GM21576 (cell line): ENCODE measurements at regions not wholly inside any gene's neighbourhood (a gene's known extent, or its start where the extent isn't known, plus 50 kb on each side); places are given as distances from the start of the nearest gene placed in this dataset.
"Not testable (repeated sequence)": the region's sequence is repeated elsewhere in the genome, so short reads cannot be mapped to it uniquely, and the experiment has no call there.

Source experiments
- ATAC-seq: cut with Tn5 transposase; IDR thresholded peaks from one replicate; pipeline ENCODE4 v1.9.1; 2021; ENCODE audit warnings: mild to moderate bottlenecking, moderate library complexity; ENCODE audit not compliant: unreplicated experiment

- ATAC-seq: no peak
Observed at GRCh38 chr9:3773362-3774060, 247.7 kb upstream of the RFX3 start.

DNA sequence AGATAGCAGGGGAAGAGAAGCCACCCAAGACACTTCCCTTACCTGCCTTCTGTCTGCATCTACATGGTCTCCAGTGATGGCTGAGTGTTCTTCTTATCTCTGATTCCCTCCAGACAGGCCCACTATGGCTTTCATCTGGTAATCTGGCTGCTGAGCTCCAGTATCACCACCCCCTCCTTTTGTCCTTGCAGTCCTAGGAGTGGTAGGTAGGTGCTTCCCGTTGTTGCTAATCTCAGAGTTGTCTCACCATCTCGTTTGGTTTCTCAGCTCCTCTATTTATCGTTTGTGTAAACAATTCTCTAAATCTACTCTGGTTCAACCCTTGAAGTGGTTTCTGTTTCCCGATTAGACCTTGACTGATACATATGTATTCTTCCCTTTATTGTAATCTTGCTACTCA lies 243.8 kb upstream of the RFX3 start:
- no peak for ATAC-seq

GRCh38 chr9:3768712-3769457 lies 243.1 kb upstream of the RFX3 start:
- no peak for ATAC-seq

DNA sequence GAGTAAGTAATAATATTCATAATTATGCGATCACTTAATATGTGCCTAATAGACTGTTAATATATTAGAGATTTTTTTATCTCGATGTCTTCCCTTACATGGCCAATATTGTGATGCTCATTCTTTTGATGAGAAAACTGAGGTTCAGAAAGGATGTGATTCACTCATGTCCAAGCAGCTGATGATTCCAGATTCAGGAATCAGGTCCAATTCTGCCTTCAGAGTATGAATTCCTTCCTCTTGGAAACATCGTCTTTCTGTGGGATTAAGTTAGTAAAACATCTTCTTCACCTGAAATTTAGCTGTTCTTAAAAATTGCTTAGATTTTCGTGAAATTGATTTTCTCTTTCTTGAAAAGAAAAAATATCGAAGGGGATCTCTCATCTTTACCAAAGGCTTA lies 242.5 kb upstream of the RFX3 start:
- no peak for ATAC-seq

GRCh38 chr9:3762076-3762475 lies 236.3 kb upstream of the RFX3 start:
- no peak for ATAC-seq

DNA sequence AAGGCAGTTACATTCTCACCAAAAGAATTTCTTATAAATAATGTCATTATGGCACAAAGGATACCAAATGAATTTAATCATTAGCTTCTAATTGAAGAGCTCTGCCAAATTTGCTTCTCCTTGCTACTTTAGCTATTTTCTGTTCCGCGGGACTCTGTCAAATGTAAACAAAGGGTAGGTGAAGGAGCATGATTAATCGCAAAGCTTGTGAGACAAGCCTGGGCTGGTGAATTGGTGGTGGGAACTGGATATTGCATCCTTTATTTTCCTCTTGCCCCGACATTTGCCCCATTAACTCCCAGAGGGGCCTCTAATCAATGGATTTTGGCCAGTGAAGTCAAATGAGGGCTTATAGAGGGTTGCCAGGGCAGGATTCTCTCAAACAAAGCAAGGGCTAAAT lies 234.2 kb upstream of the RFX3 start:
- no peak for ATAC-seq

DNA sequence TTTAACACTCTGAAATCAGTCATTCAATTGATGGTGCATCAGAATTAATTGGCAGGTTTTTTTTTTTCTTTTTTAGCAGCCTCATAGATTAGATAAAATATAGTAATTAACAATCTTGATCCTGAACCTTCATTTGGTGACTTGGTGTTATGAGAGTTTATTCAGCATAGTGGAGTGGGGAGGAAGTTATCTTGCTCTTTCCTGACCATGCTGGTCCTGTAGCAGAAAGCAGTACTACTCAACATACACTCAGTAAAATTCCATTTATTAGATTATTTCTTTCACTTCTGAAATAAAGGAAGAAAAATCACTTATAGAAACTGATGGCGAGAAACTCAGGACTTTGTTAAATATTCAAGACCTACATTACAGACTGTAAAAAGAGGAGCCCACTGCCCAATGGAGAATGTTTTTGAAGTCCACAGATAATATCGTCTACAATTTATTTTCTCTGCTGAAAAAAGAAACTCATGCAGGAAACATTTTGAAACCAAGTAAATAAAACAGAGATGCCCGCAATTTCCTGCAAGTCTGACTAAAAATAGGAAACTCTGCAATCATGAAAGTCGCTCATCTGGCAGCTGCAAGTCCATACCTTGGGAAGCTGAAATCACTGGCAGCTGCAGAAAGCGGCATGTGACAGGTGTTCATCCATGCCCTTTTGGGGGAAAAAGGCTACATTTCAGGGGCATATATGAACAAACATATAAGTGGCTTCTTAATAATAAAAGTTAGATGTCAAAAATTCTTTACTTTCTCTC lies 233.2 kb upstream of the RFX3 start:
- ATAC-seq: no peak

GRCh38 chr9:3756071-3756470 lies 230.3 kb upstream of the RFX3 start:
- no peak for ATAC-seq

DNA sequence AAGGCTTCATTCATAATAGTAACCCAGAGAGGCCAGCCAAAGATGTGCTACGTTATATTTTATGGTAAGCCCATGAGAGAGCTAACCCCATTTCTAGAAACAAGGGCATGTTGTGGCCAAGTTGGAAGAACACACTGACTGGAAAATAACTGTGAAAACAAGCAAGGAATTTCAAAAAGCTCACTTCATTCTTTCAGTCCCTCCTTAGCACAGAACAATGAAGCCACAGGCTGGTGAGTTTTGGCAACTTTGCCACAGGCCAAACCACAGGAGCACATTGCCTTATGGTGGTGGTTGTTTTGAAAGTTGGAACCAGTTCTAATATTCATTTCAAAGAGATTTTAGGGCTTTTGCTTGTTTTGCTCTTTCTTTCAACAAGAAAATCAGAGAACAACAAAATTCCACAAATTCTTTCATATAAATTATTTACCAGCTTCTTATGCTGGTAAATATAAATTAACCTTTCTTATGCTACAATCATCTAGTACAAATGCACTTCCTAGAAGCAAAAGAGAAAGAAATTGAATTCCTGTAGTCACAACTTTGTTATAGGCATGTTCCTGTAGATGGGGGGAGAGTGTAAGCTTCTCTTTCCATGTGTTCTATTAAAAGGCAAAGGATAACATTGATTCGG lies 225.4 kb upstream of the RFX3 start:
- ATAC-seq: no peak

- ATAC-seq: no peak
Observed at GRCh38 chr9:3750321-3750720, 224.5 kb upstream of the RFX3 start.

DNA sequence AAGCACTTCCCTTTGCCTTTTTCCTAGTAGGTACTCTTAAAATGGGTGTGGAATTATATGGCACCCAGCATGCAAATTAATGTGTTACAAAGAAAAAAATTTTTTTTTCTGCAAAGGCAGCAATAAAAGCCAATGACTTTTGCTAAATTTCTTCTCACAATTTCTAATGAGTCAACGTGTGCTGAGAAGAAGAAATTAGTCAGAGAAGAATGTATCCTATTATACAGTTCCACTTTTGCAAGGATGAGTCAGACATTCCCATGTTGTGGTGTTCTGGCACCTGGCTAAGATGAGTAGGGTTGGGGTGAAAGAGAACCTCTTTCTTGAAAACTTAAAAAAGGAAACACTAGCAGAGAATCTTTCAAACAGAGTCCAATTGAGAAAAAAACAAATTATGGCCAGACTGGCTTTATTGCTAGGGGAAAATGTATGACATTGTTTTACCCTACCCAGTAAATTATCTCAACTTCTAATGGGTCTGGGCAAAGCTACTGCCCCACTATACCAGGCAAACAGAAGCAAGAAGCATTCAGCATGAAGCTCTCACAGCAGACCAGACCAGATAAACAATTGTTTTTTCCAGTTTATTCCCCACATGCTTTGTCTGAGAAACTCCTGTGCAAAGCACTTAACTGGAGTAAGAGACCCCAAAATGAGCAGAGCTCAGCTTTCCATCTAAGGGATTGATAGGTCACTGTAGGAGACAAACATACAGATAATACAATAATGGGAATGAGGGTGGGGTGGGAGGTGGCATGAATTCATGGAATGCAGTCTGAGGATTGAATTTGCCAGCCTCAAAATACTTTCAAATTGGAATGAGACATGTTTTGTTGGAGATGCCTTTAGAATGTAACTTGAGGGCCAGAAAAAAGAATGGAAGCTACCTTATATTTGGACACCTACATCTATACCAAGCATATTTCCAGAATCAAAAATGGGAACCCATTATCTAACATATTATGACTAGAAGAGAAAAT lies 220.8 kb upstream of the RFX3 start:
- ATAC-seq: no peak

GRCh38 chr9:3743901-3744413 lies 218.2 kb upstream of the RFX3 start:
- ATAC-seq: no peak

- ATAC-seq: no peak
Observed at GRCh38 chr9:3742586-3742985, 216.8 kb upstream of the RFX3 start.

GRCh38 chr9:3741729-3742128 lies 215.9 kb upstream of the RFX3 start:
- no peak for ATAC-seq

DNA sequence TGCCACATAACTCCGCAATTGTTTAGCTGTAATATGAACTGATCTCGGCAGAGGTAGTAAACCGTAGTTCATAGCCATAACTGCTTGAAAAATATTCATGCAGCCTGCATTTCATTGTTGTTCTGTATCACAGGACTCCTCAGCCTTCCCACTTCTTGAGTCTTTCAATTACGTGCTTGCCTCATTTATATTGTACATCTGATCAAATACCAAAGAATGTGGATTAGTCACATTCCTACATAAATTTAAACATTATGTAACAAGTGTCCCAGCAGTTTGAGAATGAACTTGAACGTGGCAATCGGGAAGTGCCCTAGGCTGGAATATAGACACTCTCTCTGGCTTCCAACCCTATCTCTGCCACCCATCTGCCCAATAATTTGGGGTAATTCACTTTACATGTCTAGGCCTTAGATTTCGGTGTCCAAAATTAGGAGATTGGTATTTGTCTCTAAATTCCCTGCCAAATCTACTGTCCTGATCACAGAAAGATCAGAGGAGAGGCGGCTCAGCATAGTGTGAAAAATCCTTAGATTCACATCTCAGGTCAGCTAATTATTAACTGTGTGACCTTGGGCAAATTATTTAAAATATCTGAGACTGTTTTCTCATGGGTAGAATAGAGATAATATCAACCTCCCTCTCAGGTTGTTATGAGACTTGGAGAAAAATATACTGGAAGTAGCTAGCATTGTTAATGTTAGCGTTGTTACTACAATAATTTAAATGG lies 215.1 kb upstream of the RFX3 start:
- no peak for ATAC-seq

- ATAC-seq: no peak
Observed at GRCh38 chr9:3736161-3736560, 210.4 kb upstream of the RFX3 start.

GRCh38 chr9:3735251-3735650 lies 209.4 kb upstream of the RFX3 start:
- ATAC-seq: no peak

GRCh38 chr9:3733527-3734262 lies 207.9 kb upstream of the RFX3 start:
- ATAC-seq: not testable (repeated sequence)

DNA sequence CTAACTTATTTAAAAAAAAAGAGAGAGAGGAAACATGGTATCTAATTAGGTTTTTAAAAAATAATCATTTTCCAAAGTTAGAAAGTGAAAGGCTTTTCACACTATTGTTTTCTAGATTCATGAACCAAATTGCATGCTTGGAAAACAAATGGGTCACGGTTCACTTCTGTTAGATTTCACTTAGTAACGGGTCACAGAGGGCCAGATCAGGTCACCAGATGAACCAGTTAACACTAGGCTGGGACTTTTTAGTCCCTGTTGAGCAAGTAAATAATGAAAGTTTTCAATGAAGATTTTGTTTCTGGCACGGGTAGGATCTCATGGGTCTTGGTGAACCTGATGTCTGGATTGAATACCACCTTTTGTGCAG lies 207.2 kb upstream of the RFX3 start:
- no peak for ATAC-seq
